Nephron progenitor cell (in vitro differentiated cells): ENCODE measurements at regions not wholly inside any gene's neighbourhood (a gene's known extent, or its start where the extent isn't known, plus 50 kb on each side); places are given as distances from the start of the nearest gene placed in this dataset.
A peak's percentile ranks its signal among the peaks of the same experiment; 100 is the strongest.

Source experiments
- DNase-seq: peaks from one replicate; pipeline ENCODE4 v3.0.0; 2021
- H3K27ac Mint-ChIP-seq: 2 replicates; pipeline ENCODE4 v1.8.0; 2021; ENCODE audit warnings: mild to moderate bottlenecking, moderate library complexity, mixed read lengths
- H3K27me3 Mint-ChIP-seq: 2 replicates; pipeline ENCODE4 v1.8.0; 2021; ENCODE audit warnings: mild to moderate bottlenecking, low read depth, mixed read lengths; ENCODE audit not compliant: poor library complexity
- H3K36me3 Mint-ChIP-seq: 2 replicates; pipeline ENCODE4 v1.8.0; 2021; ENCODE audit warnings: low read depth, mixed read lengths
- H3K4me1 Mint-ChIP-seq: 2 replicates; pipeline ENCODE4 v1.8.0; 2021; ENCODE audit warnings: mixed read lengths
- H3K4me3 Mint-ChIP-seq: 2 replicates; pipeline ENCODE4 v1.8.0; 2021; ENCODE audit warnings: mild to moderate bottlenecking, moderate library complexity, mixed read lengths
- H3K9me3 Mint-ChIP-seq: 2 replicates; pipeline ENCODE4 v1.8.0; 2021; ENCODE audit warnings: mild to moderate bottlenecking, moderate library complexity, mixed read lengths
- CTCF ChIP-seq: fragments of 200-600 bp; sonication (generic); IDR thresholded peaks from 2 replicates; pipeline ENCODE4 v1.5.0; 2021; ENCODE audit warnings: antibody characterized with exemption

GRCh38 chr9:32264170-32264864 is 120.1 kb upstream of the ACO1 start:
- Mint-ChIP-seq H3K4me1 (peaks cover 8% of the 10 kb centered on the region), H3K36me3 (no peaks in the 10 kb centered on the region), H3K9me3 (no peaks in the 10 kb centered on the region), H3K4me3 (no peak overlapping the region), H3K27me3 (no peaks in the 10 kb centered on the region), H3K27ac (peak overlapping the region; percentile 80)
- peak; percentile 24 for TF ChIP-seq CTCF
- DNase-seq: peak; percentile 21

GRCh38 chr9:32265037-32265436 is 119.4 kb upstream of the ACO1 start:
- Mint-ChIP-seq H3K27me3 (no peaks in the 10 kb centered on the region), H3K36me3 (no peaks in the 10 kb centered on the region), H3K9me3 (no peaks in the 10 kb centered on the region), H3K27ac (no peak overlapping the region), H3K4me3 (no peak overlapping the region), H3K4me1 (peaks cover 8% of the 10 kb centered on the region)
- TF ChIP-seq CTCF: no peak
- no peak for DNase-seq

- H3K4me1 Mint-ChIP-seq: no peaks in the 10 kb centered on the region
- no peak overlapping the region for H3K27ac Mint-ChIP-seq
- TF ChIP-seq CTCF: no peak
- no peak for DNase-seq
- no peak overlapping the region for H3K4me3 Mint-ChIP-seq
- no peaks in the 10 kb centered on the region for H3K9me3 Mint-ChIP-seq
- no peaks in the 10 kb centered on the region for H3K36me3 Mint-ChIP-seq
- no peaks in the 10 kb centered on the region for H3K27me3 Mint-ChIP-seq
Measured at GRCh38 chr9:32278991-32279390, 105.5 kb upstream of the ACO1 start.

- Mint-ChIP-seq H3K27ac (no peak overlapping the region), H3K9me3 (peaks cover 7% of the 10 kb centered on the region), H3K4me3 (no peak overlapping the region), H3K36me3 (no peaks in the 10 kb centered on the region), H3K4me1 (no peaks in the 10 kb centered on the region), H3K27me3 (no peaks in the 10 kb centered on the region)
- DNase-seq: no peak
- TF ChIP-seq CTCF: no peak
Measured at GRCh38 chr9:32289756-32290155, 94.7 kb upstream of the ACO1 start.

- no peaks in the 10 kb centered on the region for H3K4me1 Mint-ChIP-seq
- no peaks in the 10 kb centered on the region for H3K27me3 Mint-ChIP-seq
- TF ChIP-seq CTCF: no peak
- H3K4me3 Mint-ChIP-seq: no peak overlapping the region
- no peak for DNase-seq
- H3K27ac Mint-ChIP-seq: no peak overlapping the region
- H3K36me3 Mint-ChIP-seq: no peaks in the 10 kb centered on the region
- peaks cover 7% of the 10 kb centered on the region for H3K9me3 Mint-ChIP-seq
Measured at GRCh38 chr9:32291370-32291769, 93.1 kb upstream of the ACO1 start.

GRCh38 chr9:32292611-32293010 is 91.8 kb upstream of the ACO1 start:
- no peak overlapping the region for H3K4me3 Mint-ChIP-seq
- no peaks in the 10 kb centered on the region for H3K4me1 Mint-ChIP-seq
- H3K27me3 Mint-ChIP-seq: no peaks in the 10 kb centered on the region

More at GRCh38 chr9:32292611-32293010, 91.8 kb upstream of the ACO1 start:
- H3K27ac Mint-ChIP-seq: no peak overlapping the region
- peaks cover 7% of the 10 kb centered on the region for H3K9me3 Mint-ChIP-seq
- H3K36me3 Mint-ChIP-seq: no peaks in the 10 kb centered on the region
- DNase-seq: no peak
- no peak for TF ChIP-seq CTCF
